T47D (cell line): ENCODE measurements at regions not wholly inside any gene's neighbourhood (a gene's known extent, or its start where the extent isn't known, plus 50 kb on each side); places are given as distances from the start of the nearest gene placed in this dataset.
"Not testable (repeated sequence)": the region's sequence is repeated elsewhere in the genome, so short reads cannot be mapped to it uniquely, and the experiment has no call there.

Source experiments
- DNase-seq, 2 experiments: peaks; one replicate each; pipeline versions ENCODE4 v3.0.0 to v3.0.0-alpha.2; 2011 to 2012; ENCODE audit warnings: low read depth in 1 of 2, low spot score in 1 of 2
- JUND ChIP-seq: IDR thresholded peaks from 2 replicates; pipeline ENCODE4 v1.6.1; 2012; ENCODE audit warnings: low read depth
- in situ Hi-C: cut with HindIII; loops from 2 replicates; pipeline ENCODE4 v1.10.0; 2016; ENCODE audit warnings: low sequenced_read_pairs, low pct_unique_long_range_greater_than_20kb

DNA sequence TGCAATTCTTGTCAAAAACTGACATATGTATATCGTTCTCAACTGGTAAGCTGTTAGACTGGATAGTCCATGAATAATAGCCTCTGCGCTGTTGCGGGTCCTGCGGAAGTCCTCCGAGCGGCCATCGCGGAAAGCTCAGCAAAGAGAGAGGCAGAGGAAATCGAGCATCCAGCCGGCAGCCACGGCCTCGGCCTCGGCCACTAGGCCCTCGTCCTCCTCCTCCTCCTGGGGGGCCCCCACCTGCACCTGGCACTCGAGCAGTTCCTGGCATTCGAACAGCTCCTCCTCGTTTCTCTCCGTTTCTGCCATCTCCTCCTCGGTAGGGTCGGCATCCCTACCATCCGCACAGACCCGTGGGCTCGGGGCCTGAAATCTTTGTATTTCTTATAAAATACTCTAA is 111.2 kb upstream of the CYLC1 start:
- DNase-seq, in situ Hi-C loops: not testable (repeated sequence)

DNA sequence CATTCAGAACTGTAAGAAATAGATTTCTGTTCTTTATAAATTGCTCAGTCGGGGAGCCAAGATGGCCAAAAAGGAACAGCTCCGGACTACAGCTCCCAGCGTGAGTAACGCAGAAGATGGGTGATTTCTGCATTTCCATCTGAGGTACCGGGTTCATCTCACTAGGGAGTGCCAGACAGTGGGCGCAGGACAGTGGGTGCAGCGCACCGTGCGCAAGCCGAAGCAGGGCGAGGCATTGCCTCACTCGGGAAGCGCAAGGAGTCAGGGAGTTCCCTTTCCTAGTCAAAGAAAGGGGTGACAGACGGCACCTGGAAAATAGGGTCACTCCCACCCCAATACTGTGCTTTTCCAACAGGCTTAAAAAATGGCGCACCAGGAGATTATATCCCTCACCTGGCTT is 110.5 kb upstream of the CYLC1 start:
- in situ Hi-C loops: not testable (repeated sequence)

DNA sequence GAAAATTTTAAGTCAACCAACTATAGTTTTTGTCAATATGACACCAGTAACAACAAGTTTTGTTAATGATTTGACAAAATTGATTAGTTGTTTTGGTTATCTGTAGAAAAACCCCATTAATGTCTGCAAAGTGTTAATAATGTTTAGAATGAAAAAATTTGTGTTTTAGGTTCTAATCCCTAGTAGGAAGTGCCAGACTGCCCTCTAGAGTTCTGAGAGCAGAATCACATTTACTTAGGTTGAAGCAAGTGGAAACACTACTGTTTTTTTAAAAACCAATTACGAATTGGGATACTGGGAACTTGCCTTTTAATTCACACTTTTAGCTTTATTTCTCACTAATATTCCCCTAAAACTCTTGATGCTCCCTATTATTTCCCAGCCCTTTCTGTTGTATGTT is 101.1 kb upstream of the CYLC1 start:
- peak; percentile 1 to 49 for DNase-seq
- no peak for TF ChIP-seq JUND

More for the DNA sequence above, 110.5 kb upstream of the CYLC1 start:
- not testable (repeated sequence) for DNase-seq

DNA sequence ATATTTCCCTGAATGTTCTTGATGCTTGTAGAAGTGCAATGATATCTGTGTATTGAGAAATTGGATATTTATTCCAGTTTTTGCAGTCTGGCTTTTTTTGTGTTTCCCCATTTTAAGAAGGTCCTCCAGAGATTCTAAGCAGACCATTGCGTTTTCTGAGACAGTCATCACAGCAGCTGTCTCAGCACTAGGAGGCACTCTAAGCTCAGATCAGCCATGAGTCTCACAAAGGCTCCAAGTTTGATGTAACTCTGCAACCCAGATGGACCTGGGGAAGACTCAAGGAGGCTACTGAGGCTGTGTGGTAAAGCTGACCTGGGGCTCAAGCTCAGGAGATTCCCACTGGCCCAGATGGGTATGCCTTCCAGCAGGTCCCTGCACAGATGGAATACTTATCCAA is 89.3 kb upstream of the CYLC1 start:
- peak in 1 of 2 experiments; percentile 7 for DNase-seq

More for the DNA sequence above, 101.1 kb upstream of the CYLC1 start:
- in situ Hi-C loops: no loop called here

More for the DNA sequence above, 89.3 kb upstream of the CYLC1 start:
- in situ Hi-C loops: no loop called here
- no peak for TF ChIP-seq JUND
